ENCODE measurements at regions not wholly inside any gene's neighbourhood (a gene's known extent, or its start where the extent isn't known, plus 50 kb on each side); places are given as distances from the start of the nearest gene placed in this dataset.
"Not testable (repeated sequence)": the region's sequence is repeated elsewhere in the genome, so short reads cannot be mapped to it uniquely, and the experiment has no call there.

GRCh38 chr3:98681486-98681885, 81.7 kb upstream of the ST3GAL6 start:
- Mint-ChIP-seq H3K4me3 (no peak overlapping the region), H3K27me3 (ENCODE audit: low read depth in 2 of 2) (peaks cover 0 to 2% of the 10 kb centered on the region in 2 donors), H3K4me1 (no peaks in the 10 kb centered on the region), H3K9me3 (peaks cover 2 to 3% of the 10 kb centered on the region in 2 donors), H3K27ac (no peak overlapping the region), H3K36me3 (no peaks in the 10 kb centered on the region)
- no peak overlapping the region for H3K27ac ChIP-seq (ENCODE audit: low read length)
- intact Hi-C loops (cut with micrococcal nuclease): no loop called here
- no peak overlapping the region for H3K4me3 ChIP-seq (ENCODE audit: low read length)
- no peaks in the 10 kb centered on the region for H3K9me3 ChIP-seq (ENCODE audit: control insufficient read depth, insufficient read depth, low read length)
- no peaks in the 10 kb centered on the region for H3K36me3 ChIP-seq (ENCODE audit: control insufficient read depth, insufficient read depth, low read length)
- ATAC-seq: no peak
- H3K4me1 ChIP-seq (ENCODE audit: control insufficient read depth, insufficient read depth, low read length): no peaks in the 10 kb centered on the region
- no peak for TF ChIP-seq CTCF (IDR thresholded peaks at IDR 0.05)
- WGBS (ENCODE audit: insufficient coverage): 90% methylated on average over 7 of the region's 7 CpGs
- H3K27me3 ChIP-seq (ENCODE audit: control insufficient read depth, insufficient read depth, low read length): no peaks in the 10 kb centered on the region
- DNase-seq: no peak

GRCh38 chr3:98682391-98682790, 80.7 kb upstream of the ST3GAL6 start:
- DNase-seq; H3K27ac ChIP-seq (ENCODE audit: low read length); H3K27me3 Mint-ChIP-seq (ENCODE audit: low read depth in 2 of 2); H3K4me3 ChIP-seq (ENCODE audit: low read length); H3K36me3 ChIP-seq (ENCODE audit: control insufficient read depth, insufficient read depth, low read length); H3K4me1 Mint-ChIP-seq; H3K36me3 Mint-ChIP-seq; H3K27me3 ChIP-seq (ENCODE audit: control insufficient read depth, insufficient read depth, low read length); H3K27ac Mint-ChIP-seq; H3K9me3 Mint-ChIP-seq; H3K4me3 Mint-ChIP-seq; H3K9me3 ChIP-seq (ENCODE audit: control insufficient read depth, insufficient read depth, low read length); intact Hi-C loops (cut with micrococcal nuclease); ATAC-seq; H3K4me1 ChIP-seq (ENCODE audit: control insufficient read depth, insufficient read depth, low read length): not testable (repeated sequence)
- WGBS (ENCODE audit: insufficient coverage): 87% methylated on average over 6 of the region's 6 CpGs

GRCh38 chr3:98688363-98688762, 74.8 kb upstream of the ST3GAL6 start:
- Mint-ChIP-seq H3K36me3 (no peaks in the 10 kb centered on the region), H3K27me3 (ENCODE audit: low read depth in 2 of 2) (no peaks in the 10 kb centered on the region), H3K9me3 (peaks cover 3 to 10% of the 10 kb centered on the region in 2 donors), H3K4me3 (no peak overlapping the region), H3K4me1 (no peaks in the 10 kb centered on the region), H3K27ac (no peak overlapping the region)
- TF ChIP-seq CTCF (IDR thresholded peaks at IDR 0.05): no peak
- H3K27ac ChIP-seq (ENCODE audit: low read length): no peak overlapping the region
- H3K36me3 ChIP-seq (ENCODE audit: control insufficient read depth, insufficient read depth, low read length): no peaks in the 10 kb centered on the region
- H3K27me3 ChIP-seq (ENCODE audit: control insufficient read depth, insufficient read depth, low read length): no peaks in the 10 kb centered on the region
- H3K4me1 ChIP-seq (ENCODE audit: control insufficient read depth, insufficient read depth, low read length): no peaks in the 10 kb centered on the region
- no peaks in the 10 kb centered on the region for H3K9me3 ChIP-seq (ENCODE audit: control insufficient read depth, insufficient read depth, low read length)
- no peak for ATAC-seq
- no peak for DNase-seq
- H3K4me3 ChIP-seq (ENCODE audit: low read length): no peak overlapping the region
- no CpG with 5 or more reads among the region's 5 CpGs for WGBS (ENCODE audit: insufficient coverage)
- intact Hi-C loops (cut with micrococcal nuclease): no loop called here

GRCh38 chr3:98690876-98691275, 72.3 kb upstream of the ST3GAL6 start:
- no peak overlapping the region for H3K4me3 ChIP-seq (ENCODE audit: low read length)

More at GRCh38 chr3:98690876-98691275, 72.3 kb upstream of the ST3GAL6 start:
- no peak for ATAC-seq
- no peaks in the 10 kb centered on the region for H3K36me3 Mint-ChIP-seq
- Histone ChIP-seq H3K9me3 (ENCODE audit: control insufficient read depth, insufficient read depth, low read length) (no peaks in the 10 kb centered on the region), H3K4me1 (ENCODE audit: control insufficient read depth, insufficient read depth, low read length) (no peaks in the 10 kb centered on the region), H3K27ac (ENCODE audit: low read length) (no peak overlapping the region), H3K36me3 (ENCODE audit: control insufficient read depth, insufficient read depth, low read length) (no peaks in the 10 kb centered on the region), H3K27me3 (ENCODE audit: control insufficient read depth, insufficient read depth, low read length) (no peaks in the 10 kb centered on the region)
- no peak overlapping the region for H3K27ac Mint-ChIP-seq
- H3K27me3 Mint-ChIP-seq (ENCODE audit: low read depth in 2 of 2): no peaks in the 10 kb centered on the region
- 94% methylated on average over 1 of the region's 2 CpGs for WGBS (ENCODE audit: insufficient coverage)
- H3K4me3 Mint-ChIP-seq: no peak overlapping the region
- no peak for TF ChIP-seq CTCF (IDR thresholded peaks at IDR 0.05)
- no peaks in the 10 kb centered on the region for H3K4me1 Mint-ChIP-seq
- peaks cover 0 to 8% of the 10 kb centered on the region in 2 donors for H3K9me3 Mint-ChIP-seq
- intact Hi-C loops (cut with micrococcal nuclease): no loop called here
- no peak for DNase-seq

All from natural killer cell (primary cell).